ENCODE measurements at regions not wholly inside any gene's neighbourhood (a gene's known extent, or its start where the extent isn't known, plus 50 kb on each side); places are given as distances from the start of the nearest gene placed in this dataset.
"Not testable (repeated sequence)": the region's sequence is repeated elsewhere in the genome, so short reads cannot be mapped to it uniquely, and the experiment has no call there.

GRCh38 chr22:25393121-25393805, 171.2 kb upstream of the GRK3 start:
- Histone ChIP-seq H3K9me3 (replicated peaks; ENCODE audit: control insufficient read depth, low read depth, low read length) (no peaks in the 10 kb centered on the region), H3K4me3 (ENCODE audit: low read length) (no peak overlapping the region), H3K27me3 (ENCODE audit: control insufficient read depth, insufficient read depth, low read length) (no peaks in the 10 kb centered on the region), H3K4me1 (ENCODE audit: control insufficient read depth, insufficient read depth, low read length) (peaks cover 35% of the 10 kb centered on the region), H3K27ac (ENCODE audit: low read length) (no peak overlapping the region), H3K36me3 (ENCODE audit: control insufficient read depth, insufficient read depth, low read length) (no peaks in the 10 kb centered on the region)
- WGBS (ENCODE audit: insufficient coverage), result 88% methylated on average over 15 of the region's 15 CpGs
- no peak for DNase-seq

DNA sequence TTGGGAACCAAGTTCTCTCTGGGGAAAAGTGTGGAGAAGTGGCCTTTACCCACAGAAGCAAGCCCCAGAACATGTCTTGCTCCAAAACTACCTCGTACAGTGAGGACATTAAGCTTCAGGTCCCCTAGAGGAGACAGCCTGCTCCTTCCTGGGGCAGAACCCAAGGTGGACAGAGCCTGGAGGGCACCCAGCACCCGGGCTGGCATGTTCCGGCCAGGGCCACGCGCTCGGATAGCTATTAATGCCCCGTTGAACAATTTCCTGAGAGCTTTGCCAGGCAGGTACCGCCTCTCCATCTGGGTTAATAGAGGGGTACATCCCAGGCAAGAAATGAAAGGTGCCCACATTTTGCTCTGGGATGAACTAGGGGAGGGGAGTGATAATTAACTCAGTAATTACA, 169.0 kb upstream of the GRK3 start:
- Histone ChIP-seq H3K4me3 (ENCODE audit: low read length) (no peak overlapping the region), H3K9me3 (replicated peaks; ENCODE audit: control insufficient read depth, low read depth, low read length) (no peaks in the 10 kb centered on the region), H3K27me3 (ENCODE audit: control insufficient read depth, insufficient read depth, low read length) (no peaks in the 10 kb centered on the region), H3K4me1 (ENCODE audit: control insufficient read depth, insufficient read depth, low read length) (peaks cover 28% of the 10 kb centered on the region), H3K27ac (ENCODE audit: low read length) (no peak overlapping the region), H3K36me3 (ENCODE audit: control insufficient read depth, insufficient read depth, low read length) (no peaks in the 10 kb centered on the region)
- WGBS (ENCODE audit: insufficient coverage), result 88% methylated on average over 8 of the region's 8 CpGs
- DNase-seq, result no peak

- Histone ChIP-seq H3K4me1 (ENCODE audit: control insufficient read depth, insufficient read depth, low read length) (peaks cover 28% of the 10 kb centered on the region), H3K9me3 (replicated peaks; ENCODE audit: control insufficient read depth, low read depth, low read length) (peaks cover 3% of the 10 kb centered on the region), H3K4me3 (ENCODE audit: low read length) (no peak overlapping the region), H3K27ac (ENCODE audit: low read length) (no peak overlapping the region), H3K27me3 (ENCODE audit: control insufficient read depth, insufficient read depth, low read length) (no peaks in the 10 kb centered on the region), H3K36me3 (ENCODE audit: control insufficient read depth, insufficient read depth, low read length) (no peaks in the 10 kb centered on the region)
- no peak for DNase-seq
- 100% methylated on average over 3 of the region's 3 CpGs for WGBS (ENCODE audit: insufficient coverage)
Observed at GRCh38 chr22:25395915-25396314, 168.6 kb upstream of the GRK3 start.

- 100% methylated on average over 4 of the region's 10 CpGs for WGBS (ENCODE audit: insufficient coverage)
- no peak overlapping the region for H3K27ac ChIP-seq (ENCODE audit: low read length)
- peaks cover 3% of the 10 kb centered on the region for H3K9me3 ChIP-seq (replicated peaks; ENCODE audit: control insufficient read depth, low read depth, low read length)
- H3K36me3 ChIP-seq (ENCODE audit: control insufficient read depth, insufficient read depth, low read length), result no peaks in the 10 kb centered on the region
- H3K27me3 ChIP-seq (ENCODE audit: control insufficient read depth, insufficient read depth, low read length), result no peaks in the 10 kb centered on the region
- DNase-seq, result no peak
- no peak overlapping the region for H3K4me3 ChIP-seq (ENCODE audit: low read length)
- H3K4me1 ChIP-seq (ENCODE audit: control insufficient read depth, insufficient read depth, low read length), result peaks cover 29% of the 10 kb centered on the region
Observed at GRCh38 chr22:25396615-25397200, 167.8 kb upstream of the GRK3 start.

DNA sequence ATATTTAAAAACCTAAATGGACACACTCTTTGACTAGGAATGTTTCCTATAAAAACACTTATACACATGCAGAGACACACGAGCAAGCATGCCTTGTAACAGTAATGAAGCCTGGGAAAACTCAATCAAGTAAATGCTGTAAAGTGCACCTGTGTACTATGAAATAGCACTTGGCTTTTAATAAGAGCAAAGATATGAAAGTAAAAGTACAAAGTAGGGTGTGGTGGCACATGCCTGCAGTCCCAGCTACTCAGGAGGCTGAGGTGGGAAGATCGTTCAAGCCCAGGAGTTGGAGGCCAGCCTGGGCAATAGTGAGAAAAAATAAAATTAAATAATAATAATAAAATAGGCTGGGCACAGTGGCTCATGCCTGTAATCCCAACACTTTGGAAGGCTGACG, 166.9 kb upstream of the GRK3 start:
- H3K27me3 ChIP-seq (ENCODE audit: control insufficient read depth, insufficient read depth, low read length), result no peaks in the 10 kb centered on the region
- H3K27ac ChIP-seq (ENCODE audit: low read length), result no peak overlapping the region
- no peak overlapping the region for H3K4me3 ChIP-seq (ENCODE audit: low read length)
- H3K9me3 ChIP-seq (replicated peaks; ENCODE audit: control insufficient read depth, low read depth, low read length), result peaks cover 3% of the 10 kb centered on the region
- no peaks in the 10 kb centered on the region for H3K36me3 ChIP-seq (ENCODE audit: control insufficient read depth, insufficient read depth, low read length)
- no peak for DNase-seq
- 82% methylated on average over 2 of the region's 3 CpGs for WGBS (ENCODE audit: insufficient coverage)
- H3K4me1 ChIP-seq (ENCODE audit: control insufficient read depth, insufficient read depth, low read length), result peaks cover 33% of the 10 kb centered on the region

DNA sequence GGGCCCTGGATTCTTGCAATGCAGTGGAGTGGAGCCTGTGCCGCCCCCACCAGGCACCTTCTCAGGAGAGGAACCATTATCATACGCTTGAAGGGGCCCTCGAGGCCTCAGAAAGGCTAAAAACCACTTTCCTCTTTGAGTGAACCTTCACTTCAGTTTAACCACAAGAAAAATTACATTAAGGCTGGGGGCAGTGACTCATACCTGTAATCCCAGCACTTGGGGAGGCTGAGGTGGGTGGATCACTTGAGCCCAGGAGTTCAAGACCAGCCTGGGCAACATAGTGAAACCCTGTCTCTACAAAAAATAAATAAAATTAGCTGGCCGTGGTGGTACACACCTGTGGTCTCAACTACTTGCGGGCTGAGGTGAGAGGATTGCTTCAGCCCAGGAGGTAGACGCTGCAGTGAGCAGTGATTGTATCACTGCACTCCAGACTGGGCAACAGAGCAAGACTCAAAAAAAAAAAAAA, 165.8 kb upstream of the GRK3 start:
- H3K4me1 ChIP-seq (ENCODE audit: control insufficient read depth, insufficient read depth, low read length), result peaks cover 43% of the 10 kb centered on the region
- DNase-seq; H3K27ac ChIP-seq (ENCODE audit: low read length); H3K27me3 ChIP-seq (ENCODE audit: control insufficient read depth, insufficient read depth, low read length); H3K4me3 ChIP-seq (ENCODE audit: low read length); H3K36me3 ChIP-seq (ENCODE audit: control insufficient read depth, insufficient read depth, low read length); H3K9me3 ChIP-seq (replicated peaks; ENCODE audit: control insufficient read depth, low read depth, low read length): not testable (repeated sequence)
- 82% methylated on average over 4 of the region's 6 CpGs for WGBS (ENCODE audit: insufficient coverage)

- WGBS (ENCODE audit: insufficient coverage), result 83% methylated on average over 6 of the region's 12 CpGs
- Histone ChIP-seq H3K27ac (ENCODE audit: low read length) (no peak overlapping the region), H3K4me1 (ENCODE audit: control insufficient read depth, insufficient read depth, low read length) (peaks cover 52% of the 10 kb centered on the region), H3K36me3 (ENCODE audit: control insufficient read depth, insufficient read depth, low read length) (no peaks in the 10 kb centered on the region), H3K4me3 (ENCODE audit: low read length) (no peak overlapping the region), H3K9me3 (replicated peaks; ENCODE audit: control insufficient read depth, low read depth, low read length) (peaks cover 3% of the 10 kb centered on the region), H3K27me3 (ENCODE audit: control insufficient read depth, insufficient read depth, low read length) (no peaks in the 10 kb centered on the region)
- no peak for DNase-seq
Observed at GRCh38 chr22:25399649-25400151, 164.8 kb upstream of the GRK3 start.

DNA sequence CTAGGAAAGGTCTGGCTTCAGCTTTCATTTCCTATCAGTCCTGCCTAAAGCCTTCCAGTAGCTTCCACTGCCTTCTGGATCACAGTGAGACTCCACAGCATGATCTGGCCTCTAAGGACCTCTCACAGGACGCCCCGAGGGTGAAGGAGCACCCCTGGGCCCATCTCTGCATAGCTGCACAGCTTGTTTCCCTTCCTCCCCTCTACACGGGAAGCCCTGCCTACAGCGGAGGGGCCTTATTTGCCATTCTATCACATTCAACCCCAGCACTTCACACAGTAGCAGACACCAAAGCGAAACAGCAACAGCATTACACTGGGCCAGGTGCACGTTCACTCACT, 162.3 kb upstream of the GRK3 start:
- Histone ChIP-seq H3K27me3 (ENCODE audit: control insufficient read depth, insufficient read depth, low read length) (no peaks in the 10 kb centered on the region), H3K4me3 (ENCODE audit: low read length) (no peak overlapping the region), H3K9me3 (replicated peaks; ENCODE audit: control insufficient read depth, low read depth, low read length) (peaks cover 3% of the 10 kb centered on the region), H3K4me1 (ENCODE audit: control insufficient read depth, insufficient read depth, low read length) (peaks cover 57% of the 10 kb centered on the region), H3K27ac (ENCODE audit: low read length) (peak overlapping the region; percentile 56), H3K36me3 (ENCODE audit: control insufficient read depth, insufficient read depth, low read length) (no peaks in the 10 kb centered on the region)
- DNase-seq, result no peak
- WGBS (ENCODE audit: insufficient coverage), result 76% methylated on average over 4 of the region's 6 CpGs

GRCh38 chr22:25402501-25403283, 161.8 kb upstream of the GRK3 start:
- H3K4me3 ChIP-seq (ENCODE audit: low read length), result peak overlapping the region; percentile 1
- no peaks in the 10 kb centered on the region for H3K27me3 ChIP-seq (ENCODE audit: control insufficient read depth, insufficient read depth, low read length)
- H3K36me3 ChIP-seq (ENCODE audit: control insufficient read depth, insufficient read depth, low read length), result no peaks in the 10 kb centered on the region
- peaks cover 3% of the 10 kb centered on the region for H3K9me3 ChIP-seq (replicated peaks; ENCODE audit: control insufficient read depth, low read depth, low read length)
- 0% methylated on average over 5 of the region's 14 CpGs for WGBS (ENCODE audit: insufficient coverage)
- DNase-seq, result peak; percentile 85
- peak overlapping the region; percentile 92 for H3K27ac ChIP-seq (ENCODE audit: low read length)
- H3K4me1 ChIP-seq (ENCODE audit: control insufficient read depth, insufficient read depth, low read length), result peaks cover 57% of the 10 kb centered on the region

DNA sequence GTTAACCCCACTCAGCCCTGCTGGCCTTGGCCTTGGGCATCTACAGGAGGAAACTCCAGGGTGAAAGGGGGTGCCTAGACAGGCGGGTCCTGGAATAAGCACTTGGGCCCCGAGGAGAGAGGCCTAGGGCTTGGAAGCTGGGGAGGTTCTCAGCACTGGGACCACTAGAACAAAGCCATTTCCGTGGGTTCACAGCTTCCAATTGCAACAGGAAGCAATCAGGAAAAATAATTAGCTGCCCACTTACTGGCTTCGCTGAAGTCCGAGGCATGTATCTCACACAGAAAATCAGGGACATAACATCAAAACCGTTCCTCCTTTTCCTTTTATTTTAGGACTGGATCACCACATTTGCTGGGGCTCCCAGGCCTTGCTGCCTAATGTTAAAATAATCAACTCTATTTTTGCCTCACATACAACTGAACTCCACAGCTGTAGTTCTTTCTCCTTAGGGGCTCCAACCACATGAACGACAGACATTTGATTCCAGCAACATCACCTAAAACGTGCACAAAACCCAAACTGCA, 161.1 kb upstream of the GRK3 start:
- Histone ChIP-seq H3K4me3 (ENCODE audit: low read length) (peak overlapping the region; percentile 50), H3K27ac (ENCODE audit: low read length) (peak overlapping the region; percentile 92), H3K27me3 (ENCODE audit: control insufficient read depth, insufficient read depth, low read length) (no peaks in the 10 kb centered on the region), H3K9me3 (replicated peaks; ENCODE audit: control insufficient read depth, low read depth, low read length) (peaks cover 3% of the 10 kb centered on the region), H3K4me1 (ENCODE audit: control insufficient read depth, insufficient read depth, low read length) (peaks cover 57% of the 10 kb centered on the region), H3K36me3 (ENCODE audit: control insufficient read depth, insufficient read depth, low read length) (no peaks in the 10 kb centered on the region)
- DNase-seq, result peak; percentile 67
- 4% methylated on average over 8 of the region's 8 CpGs for WGBS (ENCODE audit: insufficient coverage)
